HepG2 (cell line): ENCODE measurements at regions not wholly inside any gene's neighbourhood (a gene's known extent, or its start where the extent isn't known, plus 50 kb on each side); places are given as distances from the start of the nearest gene placed in this dataset.

ENCODE experiments used
- ETV5 ChIP-seq: IDR thresholded peaks from 2 replicates; pipeline ENCODE4 v1.6.1; 2018; ENCODE audit warnings: missing biosample characterization, missing genetic modification reagents, inconsistent platforms, borderline replicate concordance
- FOSL2 ChIP-seq: sonication (generic); formaldehyde crosslinking; IDR thresholded peaks from 2 replicates; pipeline ENCODE4 v1.4.0; 2020; ENCODE audit warnings: missing genetic modification reagents
- RFX5 ChIP-seq: IDR thresholded peaks from 2 replicates; pipeline ENCODE4 v1.6.1; 2011; ENCODE audit warnings: low read depth, low read length, improper control_type of control experiment
- TBL1XR1 ChIP-seq: fragments of 150-350 bp; IDR thresholded peaks from 2 replicates; pipeline ENCODE4 v1.6.1; 2014; ENCODE audit warnings: borderline replicate concordance, low read length; ENCODE audit not compliant: partially characterized antibody
- THAP11 ChIP-seq: IDR thresholded peaks from 2 replicates; pipeline ENCODE4 v1.6.1; 2016; ENCODE audit warnings: missing biosample characterization, missing genetic modification reagents
- TF ChIP-seq, protein P1 (sequence below): sonication (generic); formaldehyde crosslinking; IDR thresholded peaks from 2 replicates; pipeline ENCODE4 v1.8.0; 2022; ENCODE audit warnings: mild to moderate bottlenecking, missing genetic modification reagents; ENCODE audit not compliant: insufficient replicate concordance
- TF ChIP-seq, protein P2 (sequence below): IDR thresholded peaks from 2 replicates; pipeline ENCODE4 v1.6.1; 2012; ENCODE audit warnings: low read length, improper control_type of control experiment
- TF ChIP-seq, protein P3 (sequence below): sonication (generic); formaldehyde crosslinking; IDR thresholded peaks from 2 replicates; pipeline ENCODE4 v1.5.0; 2020; ENCODE audit warnings: mild to moderate bottlenecking, missing genetic modification reagents, moderate library complexity

DNA sequence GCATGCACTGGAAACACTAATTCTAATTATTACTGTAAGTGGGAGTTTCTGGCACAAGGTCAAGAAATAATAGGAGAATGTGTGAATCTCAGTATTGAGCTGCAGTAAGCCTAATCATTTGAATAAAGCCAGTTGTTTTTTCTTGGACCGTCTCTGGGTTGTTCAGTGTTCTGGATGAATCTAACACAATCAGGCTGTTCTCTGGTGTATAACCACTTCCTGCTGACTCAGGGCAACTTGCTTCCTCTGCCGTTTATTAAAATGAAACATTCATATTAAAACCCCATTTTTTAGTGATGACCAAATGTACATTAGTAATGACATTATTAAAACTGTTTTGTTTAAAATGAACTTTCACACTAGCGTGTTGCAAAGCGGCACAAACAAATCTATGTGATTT lies 273.1 kb upstream of the SNX7 start:
- TF ChIP-seq THAP11 (CRISPR knock-in tag) (no peak), RFX5 (no peak), ETV5 (CRISPR knock-in tag) (no peak), FOSL2 (CRISPR knock-in tag) (no peak), TBL1XR1 (no peak)
- TF ChIP-seq, protein P1, sequence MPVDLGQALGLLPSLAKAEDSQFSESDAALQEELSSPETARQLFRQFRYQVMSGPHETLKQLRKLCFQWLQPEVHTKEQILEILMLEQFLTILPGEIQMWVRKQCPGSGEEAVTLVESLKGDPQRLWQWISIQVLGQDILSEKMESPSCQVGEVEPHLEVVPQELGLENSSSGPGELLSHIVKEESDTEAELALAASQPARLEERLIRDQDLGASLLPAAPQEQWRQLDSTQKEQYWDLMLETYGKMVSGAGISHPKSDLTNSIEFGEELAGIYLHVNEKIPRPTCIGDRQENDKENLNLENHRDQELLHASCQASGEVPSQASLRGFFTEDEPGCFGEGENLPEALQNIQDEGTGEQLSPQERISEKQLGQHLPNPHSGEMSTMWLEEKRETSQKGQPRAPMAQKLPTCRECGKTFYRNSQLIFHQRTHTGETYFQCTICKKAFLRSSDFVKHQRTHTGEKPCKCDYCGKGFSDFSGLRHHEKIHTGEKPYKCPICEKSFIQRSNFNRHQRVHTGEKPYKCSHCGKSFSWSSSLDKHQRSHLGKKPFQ (CRISPR knock-in tag) = no peak
- TF ChIP-seq, protein P2, sequence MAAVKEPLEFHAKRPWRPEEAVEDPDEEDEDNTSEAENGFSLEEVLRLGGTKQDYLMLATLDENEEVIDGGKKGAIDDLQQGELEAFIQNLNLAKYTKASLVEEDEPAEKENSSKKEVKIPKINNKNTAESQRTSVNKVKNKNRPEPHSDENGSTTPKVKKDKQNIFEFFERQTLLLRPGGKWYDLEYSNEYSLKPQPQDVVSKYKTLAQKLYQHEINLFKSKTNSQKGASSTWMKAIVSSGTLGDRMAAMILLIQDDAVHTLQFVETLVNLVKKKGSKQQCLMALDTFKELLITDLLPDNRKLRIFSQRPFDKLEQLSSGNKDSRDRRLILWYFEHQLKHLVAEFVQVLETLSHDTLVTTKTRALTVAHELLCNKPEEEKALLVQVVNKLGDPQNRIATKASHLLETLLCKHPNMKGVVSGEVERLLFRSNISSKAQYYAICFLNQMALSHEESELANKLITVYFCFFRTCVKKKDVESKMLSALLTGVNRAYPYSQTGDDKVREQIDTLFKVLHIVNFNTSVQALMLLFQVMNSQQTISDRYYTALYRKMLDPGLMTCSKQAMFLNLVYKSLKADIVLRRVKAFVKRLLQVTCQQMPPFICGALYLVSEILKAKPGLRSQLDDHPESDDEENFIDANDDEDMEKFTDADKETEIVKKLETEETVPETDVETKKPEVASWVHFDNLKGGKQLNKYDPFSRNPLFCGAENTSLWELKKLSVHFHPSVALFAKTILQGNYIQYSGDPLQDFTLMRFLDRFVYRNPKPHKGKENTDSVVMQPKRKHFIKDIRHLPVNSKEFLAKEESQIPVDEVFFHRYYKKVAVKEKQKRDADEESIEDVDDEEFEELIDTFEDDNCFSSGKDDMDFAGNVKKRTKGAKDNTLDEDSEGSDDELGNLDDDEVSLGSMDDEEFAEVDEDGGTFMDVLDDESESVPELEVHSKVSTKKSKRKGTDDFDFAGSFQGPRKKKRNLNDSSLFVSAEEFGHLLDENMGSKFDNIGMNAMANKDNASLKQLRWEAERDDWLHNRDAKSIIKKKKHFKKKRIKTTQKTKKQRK = no peak
- TF ChIP-seq, protein P3, sequence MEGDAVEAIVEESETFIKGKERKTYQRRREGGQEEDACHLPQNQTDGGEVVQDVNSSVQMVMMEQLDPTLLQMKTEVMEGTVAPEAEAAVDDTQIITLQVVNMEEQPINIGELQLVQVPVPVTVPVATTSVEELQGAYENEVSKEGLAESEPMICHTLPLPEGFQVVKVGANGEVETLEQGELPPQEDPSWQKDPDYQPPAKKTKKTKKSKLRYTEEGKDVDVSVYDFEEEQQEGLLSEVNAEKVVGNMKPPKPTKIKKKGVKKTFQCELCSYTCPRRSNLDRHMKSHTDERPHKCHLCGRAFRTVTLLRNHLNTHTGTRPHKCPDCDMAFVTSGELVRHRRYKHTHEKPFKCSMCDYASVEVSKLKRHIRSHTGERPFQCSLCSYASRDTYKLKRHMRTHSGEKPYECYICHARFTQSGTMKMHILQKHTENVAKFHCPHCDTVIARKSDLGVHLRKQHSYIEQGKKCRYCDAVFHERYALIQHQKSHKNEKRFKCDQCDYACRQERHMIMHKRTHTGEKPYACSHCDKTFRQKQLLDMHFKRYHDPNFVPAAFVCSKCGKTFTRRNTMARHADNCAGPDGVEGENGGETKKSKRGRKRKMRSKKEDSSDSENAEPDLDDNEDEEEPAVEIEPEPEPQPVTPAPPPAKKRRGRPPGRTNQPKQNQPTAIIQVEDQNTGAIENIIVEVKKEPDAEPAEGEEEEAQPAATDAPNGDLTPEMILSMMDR (CRISPR knock-in tag) = no peak
